OCI-LY1 (cell line): ENCODE measurements at regions not wholly inside any gene's neighbourhood (a gene's known extent, or its start where the extent isn't known, plus 50 kb on each side); places are given as distances from the start of the nearest gene placed in this dataset.

Experiments used
- EZH2 ChIP-seq: fragments of 200-600 bp; sonication (generic), shearing (Covaris generic); IDR thresholded peaks from 2 replicates; pipeline ENCODE4 v1.8.0; 2017; ENCODE audit warnings: borderline replicate concordance, mixed run types, mild to moderate bottlenecking, antibody characterized with exemption, low read length, moderate library complexity, mixed read lengths
- TF ChIP-seq, protein P1 (sequence below): fragments of 200-600 bp; sonication (generic), shearing (Covaris generic); IDR thresholded peaks from 2 replicates; pipeline ENCODE4 v1.5.1; 2017; ENCODE audit warnings: mild to moderate bottlenecking, antibody characterized with exemption, low read length, moderate library complexity, mixed read lengths

GRCh38 chr3:30123224-30123623 is 483.2 kb upstream of the TGFBR2 start:
- TF ChIP-seq, protein P1, sequence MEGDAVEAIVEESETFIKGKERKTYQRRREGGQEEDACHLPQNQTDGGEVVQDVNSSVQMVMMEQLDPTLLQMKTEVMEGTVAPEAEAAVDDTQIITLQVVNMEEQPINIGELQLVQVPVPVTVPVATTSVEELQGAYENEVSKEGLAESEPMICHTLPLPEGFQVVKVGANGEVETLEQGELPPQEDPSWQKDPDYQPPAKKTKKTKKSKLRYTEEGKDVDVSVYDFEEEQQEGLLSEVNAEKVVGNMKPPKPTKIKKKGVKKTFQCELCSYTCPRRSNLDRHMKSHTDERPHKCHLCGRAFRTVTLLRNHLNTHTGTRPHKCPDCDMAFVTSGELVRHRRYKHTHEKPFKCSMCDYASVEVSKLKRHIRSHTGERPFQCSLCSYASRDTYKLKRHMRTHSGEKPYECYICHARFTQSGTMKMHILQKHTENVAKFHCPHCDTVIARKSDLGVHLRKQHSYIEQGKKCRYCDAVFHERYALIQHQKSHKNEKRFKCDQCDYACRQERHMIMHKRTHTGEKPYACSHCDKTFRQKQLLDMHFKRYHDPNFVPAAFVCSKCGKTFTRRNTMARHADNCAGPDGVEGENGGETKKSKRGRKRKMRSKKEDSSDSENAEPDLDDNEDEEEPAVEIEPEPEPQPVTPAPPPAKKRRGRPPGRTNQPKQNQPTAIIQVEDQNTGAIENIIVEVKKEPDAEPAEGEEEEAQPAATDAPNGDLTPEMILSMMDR: no peak
- TF ChIP-seq EZH2: no peak
